H7 (cell line): ENCODE measurements at regions not wholly inside any gene's neighbourhood (a gene's known extent, or its start where the extent isn't known, plus 50 kb on each side); places are given as distances from the start of the nearest gene placed in this dataset.
"Not testable (repeated sequence)": the region's sequence is repeated elsewhere in the genome, so short reads cannot be mapped to it uniquely, and the experiment has no call there.

Experiments used
- DNase-seq: peaks from one replicate; pipeline ENCODE4 v3.0.0; 2012
- H3K27me3 ChIP-seq: 2 replicates; pipeline ENCODE4 v1.6.0; 2011; ENCODE audit warnings: mild to moderate bottlenecking, low read length; ENCODE audit not compliant: control insufficient read depth, insufficient read depth
- H3K36me3 ChIP-seq: replicated peaks from 2 replicates; pipeline ENCODE4 v1.5.1; 2011; ENCODE audit warnings: low read length; ENCODE audit not compliant: control insufficient read depth, insufficient read depth
- H3K4me3 ChIP-seq: 2 replicates; pipeline ENCODE4 v1.5.1; 2011; ENCODE audit warnings: low read depth, mild to moderate bottlenecking, control low read depth, low read length, moderate library complexity; ENCODE audit not compliant: insufficient read depth

DNA sequence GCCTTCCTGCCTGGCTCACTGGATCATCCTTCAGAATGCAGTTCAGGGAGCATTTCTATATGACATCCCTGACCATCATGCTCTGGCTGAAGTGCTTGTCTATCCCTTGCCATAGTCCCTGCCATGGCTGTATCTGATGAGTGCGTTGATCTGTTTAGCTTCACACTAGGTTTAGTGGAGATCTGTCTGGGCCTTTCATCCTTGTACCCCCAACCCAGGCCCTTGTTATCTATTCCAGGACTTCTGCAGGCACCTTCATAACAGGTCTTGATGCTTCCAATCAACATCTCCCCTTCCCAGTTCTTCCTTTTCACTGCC, 102.4 kb downstream of the QRSL1 start:
- DNase-seq: no peak
- no peaks in the 10 kb centered on the region for H3K36me3 ChIP-seq
- H3K4me3 ChIP-seq: no peak overlapping the region
- H3K27me3 ChIP-seq: no peaks in the 10 kb centered on the region

DNA sequence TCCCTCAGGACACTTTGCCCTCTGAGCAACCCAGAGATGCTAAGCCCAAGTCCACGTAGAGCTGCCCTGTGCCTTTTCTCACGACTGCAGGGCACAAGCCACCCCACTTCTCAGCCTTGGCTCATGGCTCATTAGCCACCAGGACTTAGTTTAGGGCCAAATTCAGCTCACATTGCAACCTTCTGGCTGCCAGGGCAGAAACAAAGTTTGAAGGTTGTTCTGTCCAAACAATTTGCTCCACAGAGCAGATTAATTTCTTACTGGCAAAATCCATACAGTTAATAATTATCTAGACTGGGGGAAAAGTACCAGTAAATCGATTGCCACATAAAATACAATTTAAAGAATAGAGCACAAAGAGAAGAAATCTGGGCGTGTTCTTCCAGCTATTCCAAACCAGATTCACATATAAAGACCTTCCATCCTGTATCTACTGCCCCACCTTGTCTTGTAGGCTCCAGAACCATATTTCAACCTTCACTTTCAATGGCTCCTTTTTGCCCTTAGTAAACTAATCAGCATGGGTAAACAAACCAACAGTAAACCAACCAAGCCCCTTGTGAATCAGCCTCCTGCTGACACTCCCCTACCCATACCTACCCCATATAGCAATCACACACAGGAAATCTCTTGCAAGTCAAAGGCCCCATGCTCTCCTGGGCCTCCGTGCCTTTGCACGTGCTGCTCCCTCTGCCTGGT, 101.9 kb downstream of the QRSL1 start:
- H3K36me3 ChIP-seq: no peaks in the 10 kb centered on the region
- H3K27me3 ChIP-seq: no peaks in the 10 kb centered on the region
- no peak overlapping the region for H3K4me3 ChIP-seq
- no peak for DNase-seq

DNA sequence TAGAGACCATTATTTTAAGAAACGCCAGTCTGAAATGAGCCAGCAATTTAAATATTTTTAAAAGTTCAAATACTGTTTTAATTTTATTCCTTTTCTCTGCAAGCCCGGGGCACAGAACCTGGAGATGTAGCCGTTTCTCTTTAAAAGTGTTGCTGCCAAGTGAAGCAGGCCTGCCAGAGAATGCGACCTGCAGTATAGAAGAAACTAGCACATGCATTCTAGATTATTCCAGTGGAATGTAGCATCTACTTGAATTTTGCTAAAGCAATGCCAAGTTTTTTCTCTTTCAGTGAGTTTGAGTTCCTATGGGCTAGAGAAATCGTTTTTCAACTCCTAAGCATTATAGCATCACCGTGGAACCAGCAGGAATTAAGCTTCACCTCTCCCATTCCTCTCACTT, 101.3 kb downstream of the QRSL1 start:
- H3K27me3 ChIP-seq: no peaks in the 10 kb centered on the region
- no peaks in the 10 kb centered on the region for H3K36me3 ChIP-seq
- DNase-seq: no peak
- no peak overlapping the region for H3K4me3 ChIP-seq

GRCh38 chr6:106730264-106730663, 100.9 kb downstream of the QRSL1 start:
- Histone ChIP-seq H3K27me3 (no peaks in the 10 kb centered on the region), H3K4me3 (no peak overlapping the region), H3K36me3 (no peaks in the 10 kb centered on the region)
- no peak for DNase-seq

DNA sequence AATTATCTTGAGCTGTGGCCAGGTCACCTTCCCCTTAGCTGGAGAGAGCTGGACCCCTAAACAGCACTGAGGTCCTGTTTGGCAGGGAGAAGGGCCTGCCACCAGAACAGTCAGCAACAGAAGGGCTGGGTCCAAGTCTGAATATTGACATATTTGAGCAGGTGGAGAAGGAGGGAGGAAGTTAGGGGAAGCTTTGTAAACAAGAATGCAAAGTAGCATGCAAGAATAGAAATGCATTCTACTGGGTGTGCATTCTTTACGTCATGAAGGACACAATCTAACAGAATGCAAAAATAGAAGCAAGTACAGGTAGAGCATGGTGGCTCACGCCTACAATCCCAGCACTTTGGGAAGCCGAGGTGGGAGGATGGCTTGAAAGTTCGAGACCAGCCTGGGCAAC, 100.5 kb downstream of the QRSL1 start:
- no peak overlapping the region for H3K4me3 ChIP-seq
- H3K36me3 ChIP-seq: no peaks in the 10 kb centered on the region
- no peaks in the 10 kb centered on the region for H3K27me3 ChIP-seq
- no peak for DNase-seq

DNA sequence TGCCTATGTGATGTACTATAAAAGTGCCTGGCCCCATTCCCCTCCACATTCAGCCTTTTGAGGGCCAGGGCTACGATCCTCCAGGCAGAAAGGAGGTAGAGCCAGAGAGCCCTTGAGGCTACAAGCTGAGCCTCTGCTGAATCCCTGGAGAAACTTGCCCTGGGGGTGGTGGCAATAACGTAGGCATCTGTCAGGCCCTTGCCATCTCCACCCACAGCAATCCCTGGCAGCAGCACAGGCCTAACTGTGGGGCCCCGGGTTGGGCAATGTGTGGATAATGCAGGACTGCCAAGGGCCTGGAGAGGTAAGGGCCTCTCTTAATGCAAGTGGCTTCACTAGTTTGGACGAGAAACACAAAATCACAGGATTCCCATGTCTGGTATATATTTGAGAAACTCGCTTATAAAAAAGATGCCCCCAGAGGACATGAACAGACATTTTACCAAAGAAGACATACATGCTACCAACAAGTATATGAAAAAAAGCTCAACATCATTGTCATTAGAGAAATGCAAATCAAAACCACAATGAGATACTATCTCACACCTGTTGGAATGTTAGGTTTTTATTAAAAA, 99.0 kb downstream of the QRSL1 start:
- no peaks in the 10 kb centered on the region for H3K27me3 ChIP-seq
- no peak for DNase-seq
- no peaks in the 10 kb centered on the region for H3K36me3 ChIP-seq
- no peak overlapping the region for H3K4me3 ChIP-seq

- Histone ChIP-seq H3K27me3 (no peaks in the 10 kb centered on the region), H3K4me3 (no peak overlapping the region), H3K36me3 (no peaks in the 10 kb centered on the region)
- no peak for DNase-seq
These were observed 98.2 kb downstream of the QRSL1 start for GRCh38 chr6:106727480-106728149.

DNA sequence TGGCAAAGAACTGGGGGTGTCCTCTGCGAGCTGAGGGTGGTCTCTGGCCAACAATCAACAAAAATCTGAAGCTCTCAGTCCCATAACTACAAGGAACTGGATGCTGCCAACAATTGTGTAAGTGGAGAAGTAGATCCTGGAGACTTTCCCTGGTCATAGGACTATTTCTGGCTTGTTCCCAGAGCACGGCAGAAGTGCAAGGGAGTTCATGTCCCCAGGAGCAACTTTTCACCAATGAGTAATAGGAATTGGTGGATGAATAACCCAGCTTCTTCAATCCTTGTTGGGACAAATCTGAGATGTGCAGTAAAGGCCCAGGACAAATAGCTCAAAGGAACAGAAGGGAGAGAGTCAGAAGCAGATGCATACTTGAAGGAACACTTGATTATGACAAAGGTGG, 95.5 kb downstream of the QRSL1 start:
- Histone ChIP-seq H3K36me3 (no peaks in the 10 kb centered on the region), H3K4me3 (no peak overlapping the region), H3K27me3 (no peaks in the 10 kb centered on the region)
- no peak for DNase-seq

- Histone ChIP-seq H3K27me3 (no peaks in the 10 kb centered on the region), H3K36me3 (no peaks in the 10 kb centered on the region), H3K4me3 (no peak overlapping the region)
- no peak for DNase-seq
These were observed 95.0 kb downstream of the QRSL1 start for GRCh38 chr6:106724337-106724736.

DNA sequence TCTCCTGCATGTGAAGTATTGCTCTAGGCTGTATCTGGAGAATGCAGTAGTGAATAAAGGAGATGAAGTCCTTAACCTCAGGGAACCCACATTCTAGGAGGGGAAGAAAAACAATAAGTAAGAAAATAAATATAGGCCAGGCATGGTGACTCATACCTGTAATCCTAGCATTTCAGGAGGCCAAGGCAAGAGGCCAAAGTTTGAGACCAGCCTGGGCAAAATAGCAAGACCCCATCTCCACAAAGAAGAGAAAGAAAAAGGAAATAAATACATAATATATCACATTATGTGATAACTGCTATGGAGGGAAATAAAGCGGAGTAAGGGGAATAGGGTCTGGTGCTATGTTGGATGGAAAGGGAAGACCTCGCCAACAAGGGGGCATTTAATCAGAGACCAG, 94.0 kb downstream of the QRSL1 start:
- not testable (repeated sequence) for H3K4me3 ChIP-seq, DNase-seq, H3K36me3 ChIP-seq, H3K27me3 ChIP-seq

GRCh38 chr6:106721189-106721588, 91.8 kb downstream of the QRSL1 start:
- not testable (repeated sequence) for H3K36me3 ChIP-seq, H3K27me3 ChIP-seq, H3K4me3 ChIP-seq, DNase-seq
